Choroid plexus epithelial cell (primary cell): ENCODE measurements at regions not wholly inside any gene's neighbourhood (a gene's known extent, or its start where the extent isn't known, plus 50 kb on each side); places are given as distances from the start of the nearest gene placed in this dataset.

Experiments
- DNase-seq: peaks from one replicate; pipeline ENCODE4 v3.0.0-alpha.2; 2010; ENCODE audit warnings: low read depth
- H3K4me3 ChIP-seq: 2 replicates; pipeline ENCODE4 v1.5.1; 2011; ENCODE audit warnings: low read depth, mild to moderate bottlenecking, control low read depth, low read length, moderate library complexity
- CTCF ChIP-seq: conservative IDR thresholded peaks from 2 replicates; pipeline ENCODE4 v1.5.1; 2011; ENCODE audit warnings: low read depth, mild to moderate bottlenecking, control low read depth, inconsistent platforms, low read length, moderate library complexity

- no peak overlapping the region for H3K4me3 ChIP-seq
- TF ChIP-seq CTCF, result no peak
- DNase-seq, result no peak
Observed at GRCh38 chr2:71800106-71800809, 346.9 kb downstream of the DYSF start.

DNA sequence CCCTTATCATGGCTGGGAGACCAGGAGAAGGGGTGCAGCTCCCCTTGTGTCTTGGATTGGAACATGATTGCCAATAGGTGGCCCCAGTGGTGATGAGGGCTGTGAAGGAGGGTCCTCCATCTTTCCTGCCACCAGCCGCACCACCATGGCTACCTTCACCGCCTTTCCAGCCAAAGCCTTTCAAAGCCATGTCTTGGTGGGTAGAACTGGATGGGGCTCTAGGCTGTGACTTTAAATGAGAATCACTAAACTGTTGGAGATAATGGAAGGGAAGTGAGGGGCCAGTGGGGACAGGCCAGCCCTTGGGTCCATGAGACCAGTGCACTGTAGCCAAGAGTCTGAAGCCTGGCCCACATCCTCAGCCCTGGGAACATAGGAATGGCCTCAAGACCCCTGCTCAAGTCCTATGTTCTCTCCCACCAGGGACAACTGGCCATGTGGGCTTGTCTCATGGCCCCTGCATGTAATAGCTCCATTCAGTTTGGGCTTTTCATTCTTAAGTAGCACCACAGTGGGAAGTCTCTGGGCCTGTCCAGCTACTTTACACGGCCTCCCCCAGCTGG is 345.7 kb downstream of the DYSF start:
- TF ChIP-seq CTCF, result no peak
- no peak for DNase-seq

GRCh38 chr2:71798266-71799012 is 345.1 kb downstream of the DYSF start:
- TF ChIP-seq CTCF, result peak; percentile 97
- H3K4me3 ChIP-seq, result no peak overlapping the region
- peak; percentile 59 for DNase-seq

More for the DNA sequence above, 345.7 kb downstream of the DYSF start:
- H3K4me3 ChIP-seq, result no peak overlapping the region

DNA sequence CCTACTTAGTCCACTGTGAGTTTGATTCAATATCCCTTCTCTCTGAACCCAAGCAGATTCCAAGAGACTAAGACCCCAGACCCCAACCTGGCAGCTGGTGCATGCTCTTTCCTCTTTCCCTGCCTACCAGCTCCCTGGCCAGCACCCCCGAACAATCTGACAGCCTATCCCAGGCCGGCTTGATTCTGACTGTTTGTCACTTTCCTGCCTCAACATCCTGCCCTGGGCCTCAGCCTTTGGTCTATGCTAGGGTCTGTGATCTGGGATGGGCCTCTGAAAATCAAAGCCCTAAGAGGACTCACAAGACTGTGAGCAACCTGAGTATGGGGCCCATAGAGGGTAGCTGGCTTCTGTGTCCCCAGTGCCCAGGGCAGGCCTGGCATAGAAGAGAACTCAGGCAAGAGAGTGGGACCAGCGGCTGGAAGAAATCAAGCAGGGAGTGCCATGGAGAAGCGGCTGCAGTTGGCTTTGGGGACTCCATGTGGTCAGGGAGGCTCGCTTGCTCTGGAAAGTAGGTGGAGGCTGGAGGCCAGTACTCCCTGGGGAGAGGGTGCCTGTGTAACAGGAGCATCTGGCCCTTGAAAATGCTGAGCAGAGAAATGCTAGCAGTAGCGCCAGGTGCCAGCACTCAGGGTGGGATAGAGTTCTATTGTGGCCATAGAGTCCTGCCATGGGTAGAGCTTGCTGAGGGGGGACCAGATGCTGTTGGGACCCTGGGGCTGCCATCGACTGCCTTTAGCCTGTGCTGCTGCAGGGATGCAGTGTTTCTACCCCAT is 343.9 kb downstream of the DYSF start:
- no peak for DNase-seq
- H3K4me3 ChIP-seq, result no peak overlapping the region
- no peak for TF ChIP-seq CTCF

- no peak overlapping the region for H3K4me3 ChIP-seq
- no peak for TF ChIP-seq CTCF
- DNase-seq, result peak; percentile 28
Observed at GRCh38 chr2:71796174-71796593, 342.8 kb downstream of the DYSF start.

DNA sequence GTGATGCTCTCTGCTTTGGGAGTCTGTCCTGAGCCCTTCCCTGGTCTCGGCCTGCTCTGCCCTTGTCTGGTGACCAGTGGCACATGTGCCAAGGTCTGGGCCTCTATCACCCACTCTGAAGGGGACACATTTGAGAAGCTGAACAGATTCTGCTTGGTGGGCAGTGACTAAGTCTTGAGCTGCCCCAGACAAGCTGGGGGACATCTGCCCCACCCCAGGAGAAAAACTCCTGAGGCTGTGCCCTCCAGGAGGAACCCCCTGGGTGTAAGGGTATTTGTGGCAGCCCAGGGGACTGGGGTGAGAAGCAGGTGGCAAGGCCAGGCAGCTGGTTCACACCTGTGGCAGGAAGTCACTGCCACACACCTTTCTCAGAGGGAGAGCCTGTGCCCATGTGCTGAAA is 342.1 kb downstream of the DYSF start:
- H3K4me3 ChIP-seq, result no peak overlapping the region
- TF ChIP-seq CTCF, result no peak

More for the DNA sequence above, 342.1 kb downstream of the DYSF start:
- DNase-seq, result no peak
